Astrocyte of the cerebellum (primary cell): ENCODE measurements at regions not wholly inside any gene's neighbourhood (a gene's known extent, or its start where the extent isn't known, plus 50 kb on each side); places are given as distances from the start of the nearest gene placed in this dataset.

Source experiments
- DNase-seq: peaks from one replicate; pipeline ENCODE4 v3.0.0-alpha.2; 2011; ENCODE audit warnings: low read depth
- H3K4me3 ChIP-seq: 2 replicates; pipeline ENCODE4 v1.5.1; 2011; ENCODE audit warnings: mild to moderate bottlenecking, low read depth, low read length, moderate library complexity
- in situ Hi-C: cut with HindIII; loops from 2 replicates; pipeline ENCODE4 v1.10.0; 2017; ENCODE audit warnings: low sequenced_read_pairs
- TF ChIP-seq, protein P1 (sequence below): IDR thresholded peaks from 2 replicates; pipeline ENCODE4 v1.5.1; 2012; ENCODE audit warnings: low read length, low read depth, moderate library complexity, mild to moderate bottlenecking; ENCODE audit errors: missing control alignments

DNA sequence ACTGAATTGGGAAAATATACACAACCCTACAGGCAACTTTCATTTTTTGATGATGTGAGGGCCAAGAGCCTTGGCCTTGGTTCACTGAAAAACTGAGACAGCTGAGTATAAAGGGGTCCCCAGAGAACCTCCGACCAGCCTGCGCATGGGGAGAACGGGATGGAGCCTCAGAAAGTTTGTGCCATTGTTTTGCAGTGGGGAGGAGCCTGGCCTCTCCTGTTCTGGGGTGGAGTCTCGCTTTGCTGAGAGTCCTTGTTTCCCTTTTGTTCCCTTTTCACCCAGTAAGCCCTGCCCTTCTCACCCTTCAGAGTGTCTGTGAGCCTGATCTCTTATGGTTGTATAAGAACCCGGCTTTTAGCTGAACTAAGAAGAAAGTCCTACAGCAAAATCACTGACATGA lies 193.2 kb upstream of the AKR1E2 start:
- TF ChIP-seq, protein P1, sequence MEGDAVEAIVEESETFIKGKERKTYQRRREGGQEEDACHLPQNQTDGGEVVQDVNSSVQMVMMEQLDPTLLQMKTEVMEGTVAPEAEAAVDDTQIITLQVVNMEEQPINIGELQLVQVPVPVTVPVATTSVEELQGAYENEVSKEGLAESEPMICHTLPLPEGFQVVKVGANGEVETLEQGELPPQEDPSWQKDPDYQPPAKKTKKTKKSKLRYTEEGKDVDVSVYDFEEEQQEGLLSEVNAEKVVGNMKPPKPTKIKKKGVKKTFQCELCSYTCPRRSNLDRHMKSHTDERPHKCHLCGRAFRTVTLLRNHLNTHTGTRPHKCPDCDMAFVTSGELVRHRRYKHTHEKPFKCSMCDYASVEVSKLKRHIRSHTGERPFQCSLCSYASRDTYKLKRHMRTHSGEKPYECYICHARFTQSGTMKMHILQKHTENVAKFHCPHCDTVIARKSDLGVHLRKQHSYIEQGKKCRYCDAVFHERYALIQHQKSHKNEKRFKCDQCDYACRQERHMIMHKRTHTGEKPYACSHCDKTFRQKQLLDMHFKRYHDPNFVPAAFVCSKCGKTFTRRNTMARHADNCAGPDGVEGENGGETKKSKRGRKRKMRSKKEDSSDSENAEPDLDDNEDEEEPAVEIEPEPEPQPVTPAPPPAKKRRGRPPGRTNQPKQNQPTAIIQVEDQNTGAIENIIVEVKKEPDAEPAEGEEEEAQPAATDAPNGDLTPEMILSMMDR: no peak
- H3K4me3 ChIP-seq: no peak overlapping the region
- in situ Hi-C loops: no loop called here
- no peak for DNase-seq

DNA sequence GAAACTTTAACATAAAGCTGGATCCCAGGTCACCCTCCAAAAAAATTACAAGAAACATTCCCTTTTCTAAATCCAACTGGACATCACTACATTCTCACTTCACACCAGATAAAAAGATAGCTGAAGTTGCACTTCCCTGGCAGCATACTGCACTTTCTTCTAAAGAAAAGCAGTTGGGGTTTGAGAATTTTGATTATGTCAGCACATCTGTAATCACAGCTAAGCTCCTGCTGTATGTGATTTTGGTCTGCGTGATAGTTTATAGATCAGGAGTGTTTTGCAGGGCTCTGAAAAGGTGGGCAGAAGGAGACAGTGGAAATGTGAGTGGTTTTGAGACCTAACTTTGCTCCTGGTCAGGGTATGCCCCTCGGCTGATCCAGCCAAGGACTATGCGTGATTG lies 199.1 kb upstream of the AKR1E2 start:
- no peak overlapping the region for H3K4me3 ChIP-seq
- TF ChIP-seq, protein P1: no peak
- DNase-seq: no peak
- in situ Hi-C loops: no loop called here

DNA sequence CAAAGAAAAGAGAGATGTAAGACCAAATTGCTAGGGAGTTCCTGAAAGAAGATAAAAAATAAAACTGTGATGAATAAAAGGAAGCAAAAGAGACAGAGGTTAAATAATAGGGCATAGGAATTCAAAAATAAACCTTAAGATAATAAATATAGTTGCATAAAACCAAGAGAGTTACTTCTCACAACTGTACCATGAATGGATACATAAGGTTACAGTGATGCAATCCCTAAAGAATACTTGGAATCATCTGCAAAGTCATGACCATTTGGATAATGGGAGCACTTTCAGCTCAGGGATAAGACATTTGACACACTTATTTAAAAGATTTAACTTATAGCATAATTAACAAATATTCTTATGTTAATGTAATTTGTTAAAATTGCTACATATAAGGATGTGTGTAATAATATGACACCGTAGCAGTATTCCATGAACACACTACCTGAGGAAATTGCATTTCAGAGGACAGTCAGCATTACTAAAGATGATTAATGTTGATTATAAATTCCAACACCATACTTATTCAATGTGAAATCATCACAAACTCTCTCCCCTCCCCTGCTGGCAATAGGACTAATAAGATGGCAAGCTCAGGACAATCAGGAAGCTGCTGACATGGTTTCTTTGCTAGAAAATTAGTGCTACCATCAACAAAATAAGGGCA lies 202.1 kb upstream of the AKR1E2 start:
- no peak overlapping the region for H3K4me3 ChIP-seq
- in situ Hi-C loops: loop anchor here (5.0 kb wide), 1 partner anchor 33 kb away; no protein-coding TSS in a partner anchor
- TF ChIP-seq, protein P1: no peak
- no peak for DNase-seq

DNA sequence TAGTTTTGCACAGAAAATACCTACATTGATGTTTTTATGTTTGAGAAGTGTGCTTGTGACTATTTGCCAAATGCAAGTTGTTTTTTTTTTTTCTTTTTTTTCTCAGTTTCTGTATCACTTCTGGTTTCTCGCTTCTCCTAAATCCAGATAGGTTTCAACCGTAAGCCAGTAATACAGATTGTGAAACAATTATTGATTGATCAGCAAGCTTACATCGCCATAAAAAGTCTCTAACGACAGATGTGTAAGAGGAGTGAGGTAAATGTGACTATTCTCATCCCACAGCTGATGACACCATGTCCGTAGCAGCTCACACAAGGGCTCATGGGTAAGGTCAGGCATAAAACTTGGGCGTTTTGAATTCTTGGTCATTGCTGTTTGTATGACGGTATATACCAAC lies 202.8 kb upstream of the AKR1E2 start:
- no peak for DNase-seq
- in situ Hi-C loops: loop anchor here (5.0 kb wide), 1 partner anchor 34 kb away; no protein-coding TSS in a partner anchor
- no peak overlapping the region for H3K4me3 ChIP-seq
- TF ChIP-seq, protein P1: no peak

DNA sequence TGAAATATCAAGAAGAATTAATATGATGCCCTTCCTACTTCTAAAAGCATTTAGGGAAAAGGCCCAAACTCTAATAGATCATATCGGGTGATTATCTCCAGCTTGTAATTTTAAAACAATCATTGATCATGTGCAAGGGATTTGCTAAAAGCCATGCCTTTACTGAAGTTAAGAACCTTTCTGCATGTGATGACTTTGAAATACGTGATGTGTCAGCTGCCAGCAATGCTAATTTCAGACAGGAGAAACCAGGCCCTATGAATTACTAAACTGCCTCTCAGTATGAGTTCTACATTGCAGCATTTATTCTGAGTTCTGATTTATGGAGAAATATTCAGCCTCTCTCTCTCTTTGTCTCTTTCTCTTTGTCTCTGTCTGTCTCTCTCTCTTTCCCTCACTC lies 203.6 kb upstream of the AKR1E2 start:
- no peak overlapping the region for H3K4me3 ChIP-seq
- TF ChIP-seq, protein P1: no peak
- in situ Hi-C loops: loop anchor here (5.0 kb wide), 1 partner anchor 35 kb away; no protein-coding TSS in a partner anchor
- DNase-seq: no peak

DNA sequence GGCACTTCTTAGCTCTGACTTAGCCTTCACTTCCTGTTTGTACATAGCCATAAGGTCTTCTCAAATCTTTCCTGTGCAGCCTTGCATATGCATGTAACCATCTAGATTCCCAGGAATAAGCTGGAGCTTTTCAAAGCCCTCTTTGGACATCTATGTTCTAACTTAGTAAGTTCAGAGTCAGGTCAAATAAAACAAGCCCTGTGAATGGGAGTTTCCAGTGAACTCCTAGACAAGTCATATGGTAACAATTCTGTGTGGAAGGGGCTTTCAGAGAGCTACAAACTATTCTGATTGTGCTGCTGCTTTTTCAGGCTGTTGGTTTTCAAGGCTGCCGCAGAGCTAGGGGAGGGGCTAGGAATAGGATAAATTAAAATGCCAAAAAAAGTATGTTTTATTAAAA lies 208.4 kb upstream of the AKR1E2 start:
- no peak for DNase-seq
- TF ChIP-seq, protein P1: no peak
- in situ Hi-C loops: no loop called here
- H3K4me3 ChIP-seq: no peak overlapping the region

DNA sequence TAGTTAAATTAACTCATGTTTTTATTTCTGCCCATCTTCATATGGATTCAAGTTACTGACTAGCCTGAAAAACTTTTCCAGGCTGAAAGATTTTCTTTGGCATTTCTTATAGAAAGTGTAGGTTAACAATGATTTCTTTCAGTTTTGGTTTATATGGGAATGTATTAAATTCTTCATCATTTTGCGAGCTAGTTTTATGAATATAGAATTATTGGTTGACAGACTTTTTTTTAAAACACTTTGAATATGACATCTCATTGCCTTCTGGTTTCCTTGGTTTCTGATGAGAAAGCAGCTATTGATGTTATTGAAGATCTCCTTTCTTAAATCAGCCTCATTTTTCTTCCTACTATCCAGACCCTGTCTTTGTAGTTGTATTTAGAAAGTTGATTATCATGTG lies 211.0 kb upstream of the AKR1E2 start:
- in situ Hi-C loops: no loop called here
- TF ChIP-seq, protein P1: no peak

More for the DNA sequence above, 211.0 kb upstream of the AKR1E2 start:
- DNase-seq: no peak
- no peak overlapping the region for H3K4me3 ChIP-seq
